ENCODE measurements at regions not wholly inside any gene's neighbourhood (a gene's known extent, or its start where the extent isn't known, plus 50 kb on each side); places are given as distances from the start of the nearest gene placed in this dataset.

GRCh38 chr4:186936496-186937375 lies 213.1 kb upstream of the FAT1 start:
- no peaks in the 10 kb centered on the region for H4K20me1 ChIP-seq (replicated peaks in 1 of 2; ENCODE audit: control insufficient read depth in 1 of 2, insufficient read depth in 2 of 2, low read length in 2 of 2)
- H3K9me3 ChIP-seq (ENCODE audit: insufficient read depth in 2 of 2, low read depth in 1 of 2, low read length in 1 of 2) = no peaks in the 10 kb centered on the region
- H3K79me2 ChIP-seq (ENCODE audit: control insufficient read depth in 1 of 2, insufficient read depth in 2 of 2, low read length in 2 of 2) = no peaks in the 10 kb centered on the region
- TF ChIP-seq SP2 (IDR thresholded peaks at IDR 0.05; ENCODE audit: low read length) (no peak), RXRA (IDR thresholded peaks at IDR 0.05; ENCODE audit: insufficient read depth, low read depth, low read length) (no peak), ATF2 (IDR thresholded peaks at IDR 0.05; ENCODE audit: low read length) (no peak), JUN (IDR thresholded peaks at IDR 0.05; ENCODE audit: low read depth, low read length) (no peak), SIRT6 (IDR thresholded peaks at IDR 0.05; ENCODE audit: low read length) (no peak)
- H3K4me3 ChIP-seq (ENCODE audit: extremely low read depth in 1 of 4, insufficient read depth in 2 of 4, low read depth in 3 of 4, low read length in 4 of 4) = no peak overlapping the region
- no peak overlapping the region for H4K5ac ChIP-seq (ENCODE audit: insufficient read length, low read depth, low read length)
- H3K79me1 ChIP-seq (ENCODE audit: low read depth, low read length) = no peaks in the 10 kb centered on the region
- no peak overlapping the region for H2BK12ac ChIP-seq (ENCODE audit: low read depth, low read length)
- H2BK5ac ChIP-seq (ENCODE audit: low read depth, low read length) = no peak overlapping the region
- H2BK120ac ChIP-seq (replicated peaks; ENCODE audit: low read depth, low read length) = no peak overlapping the region
- FAIRE-seq = no peak
- H2AK5ac ChIP-seq (ENCODE audit: low read depth, low read length) = no peak overlapping the region
- ChIA-PET CTCF (ENCODE audit: partially characterized antibody) (no interaction called here), POLR2A (ENCODE audit: partially characterized antibody) (no interaction called here)
- 85% methylated on average over 9 of the region's 9 CpGs; no CpG with 5 or more reads in 1 of the 2 experiments for WGBS, 2 experiments (ENCODE audit: extremely low coverage in 1 of 2, insufficient coverage in 1 of 2, insufficient read length in 1 of 2, insufficient replicate concordance in 2 of 2, low coverage in 1 of 2, low lambda C conversion rate in 2 of 2, missing lambda C conversion rate in 1 of 2)
- H3K4ac ChIP-seq (replicated peaks; ENCODE audit: insufficient read length, low read depth, low read length) = no peak overlapping the region
- no peaks in the 10 kb centered on the region for H3K36me3 ChIP-seq (ENCODE audit: control insufficient read depth in 2 of 4, insufficient read depth in 4 of 4, low read length in 3 of 4)
- H2BK15ac ChIP-seq (ENCODE audit: low read length) = no peak overlapping the region
- H2BK20ac ChIP-seq (ENCODE audit: low read length) = no peak overlapping the region
- H3K4me1 ChIP-seq (replicated peaks in 1 of 4; ENCODE audit: control insufficient read depth in 3 of 4, insufficient read depth in 4 of 4, low read length in 3 of 4) = peaks cover 0 to 3% (median 1%) of the 10 kb centered on the region in 4 experiments; a peak in 1 of 7 replicates
- no peak overlapping the region for H3K23ac ChIP-seq (ENCODE audit: insufficient read length)
- H3K9ac ChIP-seq (replicated peaks in 1 of 4; ENCODE audit: extremely low read depth in 1 of 4, low read depth in 3 of 4, low read length in 3 of 4) = no peak overlapping the region
- no peaks in the 10 kb centered on the region for H3K23me2 ChIP-seq (ENCODE audit: low read depth, low read length)
- no peak overlapping the region for H4K8ac ChIP-seq (ENCODE audit: extremely low read depth, insufficient read depth, low read length)
- H3K14ac ChIP-seq (ENCODE audit: insufficient read length) = no peak overlapping the region
- no peak overlapping the region for H3K18ac ChIP-seq (ENCODE audit: extremely low read depth, low read length)
- H3K56ac ChIP-seq (replicated peaks; ENCODE audit: insufficient read length, low read depth, low read length) = no peak overlapping the region
- no peak overlapping the region for H4K91ac ChIP-seq (replicated peaks; ENCODE audit: insufficient read length, low read length)
- 0 out of 2 replicates have a peak overlapping the region, but pooled peaks have one; percentile 5 for H2AFZ ChIP-seq (ENCODE audit: low read length)
- no peaks in the 10 kb centered on the region for H3K27me3 ChIP-seq (replicated peaks in 1 of 4; ENCODE audit: control insufficient read depth in 3 of 4, extremely low read depth in 1 of 4, insufficient read depth in 3 of 4, low read length in 3 of 4)
- DNase-seq (ENCODE audit: low read depth in 1 of 2, low spot score in 2 of 2) = no peak
- H3K27ac ChIP-seq (ENCODE audit: low read depth, low read length) = no peak overlapping the region
- H3K4me2 ChIP-seq (ENCODE audit: insufficient read depth in 1 of 2, low read depth in 2 of 2, low read length in 2 of 2) = no peak overlapping the region

Data from H1 (cell line).